ENCODE measurements at regions not wholly inside any gene's neighbourhood (a gene's known extent, or its start where the extent isn't known, plus 50 kb on each side); places are given as distances from the start of the nearest gene placed in this dataset.
"Not testable (repeated sequence)": the region's sequence is repeated elsewhere in the genome, so short reads cannot be mapped to it uniquely, and the experiment has no call there.

DNA sequence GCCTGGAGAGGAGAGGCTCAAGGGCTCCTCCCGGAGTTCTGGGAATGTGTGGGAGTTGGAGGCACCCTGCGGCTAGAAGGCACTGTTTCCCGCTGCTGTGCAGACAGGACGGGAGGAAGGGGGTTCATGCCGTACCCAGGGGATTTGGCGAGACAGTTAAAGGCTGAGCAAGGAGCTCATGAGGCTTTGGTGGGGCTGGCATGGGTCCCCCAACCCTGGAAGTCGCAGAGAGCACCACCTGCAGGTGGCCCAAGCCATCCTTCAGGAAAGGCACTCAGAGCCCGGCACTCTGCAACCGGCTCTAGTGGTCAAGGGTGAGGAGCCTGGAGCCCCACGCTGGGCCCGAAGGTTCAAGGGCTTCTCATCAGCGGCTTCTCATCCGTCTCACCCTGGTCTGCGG lies 138.2 kb downstream of the NPIPB11 start:
- not testable (repeated sequence) for TF ChIP-seq CTCF (conservative IDR thresholded peaks at IDR 0.05; ENCODE audit: low read length); EZH2phosphoT487 (IDR thresholded peaks at IDR 0.05; ENCODE audit: borderline replicate concordance)

Data from Loucy (cell line).